HG03280 (cell line): ENCODE measurements at regions not wholly inside any gene's neighbourhood (a gene's known extent, or its start where the extent isn't known, plus 50 kb on each side); places are given as distances from the start of the nearest gene placed in this dataset.
"Not testable (repeated sequence)": the region's sequence is repeated elsewhere in the genome, so short reads cannot be mapped to it uniquely, and the experiment has no call there.

ENCODE experiments used
- ATAC-seq: cut with Tn5 transposase; IDR thresholded peaks from one replicate; pipeline ENCODE4 v1.9.1; 2021; ENCODE audit warnings: mild to moderate bottlenecking, moderate library complexity; ENCODE audit not compliant: unreplicated experiment

- no peak for ATAC-seq
Observed at GRCh38 chr2:160784034-160784433, 290.4 kb upstream of the RBMS1 start.

- ATAC-seq, result no peak
Observed at GRCh38 chr2:160790738-160791137, 297.1 kb upstream of the RBMS1 start.

- ATAC-seq, result no peak
Observed at GRCh38 chr2:160791884-160792283, 298.3 kb upstream of the RBMS1 start.

GRCh38 chr2:160792837-160793236, 299.2 kb upstream of the RBMS1 start:
- no peak for ATAC-seq

- no peak for ATAC-seq
Observed at GRCh38 chr2:160794926-160795325, 301.3 kb upstream of the RBMS1 start.

GRCh38 chr2:160803881-160804280, 310.3 kb upstream of the RBMS1 start:
- no peak for ATAC-seq

GRCh38 chr2:160810406-160810805, 316.8 kb upstream of the RBMS1 start:
- ATAC-seq, result no peak

- ATAC-seq, result no peak
Observed at GRCh38 chr2:160812830-160813505, 319.4 kb upstream of the RBMS1 start.

GRCh38 chr2:160813506-160813858, 319.9 kb upstream of the RBMS1 start:
- no peak for ATAC-seq

- ATAC-seq, result no peak
Observed at GRCh38 chr2:160816916-160817499, 323.4 kb upstream of the RBMS1 start.

GRCh38 chr2:160820691-160821090, 327.1 kb upstream of the RBMS1 start:
- no peak for ATAC-seq

GRCh38 chr2:160822006-160822405, 328.4 kb upstream of the RBMS1 start:
- no peak for ATAC-seq

- no peak for ATAC-seq
Observed at GRCh38 chr2:160825433-160825832, 331.8 kb upstream of the RBMS1 start.

GRCh38 chr2:160826496-160826895, 332.9 kb upstream of the RBMS1 start:
- ATAC-seq, result no peak

- ATAC-seq, result no peak
Observed at GRCh38 chr2:160828076-160828475, 332.2 kb upstream of the TANK start.

GRCh38 chr2:160832381-160832780, 327.8 kb upstream of the TANK start:
- ATAC-seq, result not testable (repeated sequence)

- ATAC-seq, result no peak
Observed at GRCh38 chr2:160835166-160835565, 325.1 kb upstream of the TANK start.

- no peak for ATAC-seq
Observed at GRCh38 chr2:160836755-160837154, 323.5 kb upstream of the TANK start.

- ATAC-seq, result no peak
Observed at GRCh38 chr2:160837416-160837815, 322.8 kb upstream of the TANK start.

- no peak for ATAC-seq
Observed at GRCh38 chr2:160838147-160838546, 322.1 kb upstream of the TANK start.

GRCh38 chr2:160838691-160839090, 321.5 kb upstream of the TANK start:
- ATAC-seq, result no peak

- ATAC-seq, result no peak
Observed at GRCh38 chr2:160842286-160842685, 317.9 kb upstream of the TANK start.

- ATAC-seq, result no peak
Observed at GRCh38 chr2:160859096-160859495, 301.1 kb upstream of the TANK start.
